ENCODE measurements at regions not wholly inside any gene's neighbourhood (a gene's known extent, or its start where the extent isn't known, plus 50 kb on each side); places are given as distances from the start of the nearest gene placed in this dataset.

GRCh38 chr10:21207852-21208646, 310.9 kb upstream of the NEBL start:
- H3K9ac ChIP-seq (ENCODE audit: low read depth, low read length) = no peak overlapping the region
- peaks cover 11% of the 10 kb centered on the region; the same call in 1 of the 2 replicates for H3K4me1 ChIP-seq (ENCODE audit: insufficient read depth, low read length)
- no peaks in the 10 kb centered on the region; the same call in 1 of the 2 replicates for H3K9me3 ChIP-seq (ENCODE audit: control insufficient read depth, insufficient read depth, low read length)
- H3K36me3 ChIP-seq (ENCODE audit: insufficient read depth, low read length) = no peaks in the 10 kb centered on the region

DNA sequence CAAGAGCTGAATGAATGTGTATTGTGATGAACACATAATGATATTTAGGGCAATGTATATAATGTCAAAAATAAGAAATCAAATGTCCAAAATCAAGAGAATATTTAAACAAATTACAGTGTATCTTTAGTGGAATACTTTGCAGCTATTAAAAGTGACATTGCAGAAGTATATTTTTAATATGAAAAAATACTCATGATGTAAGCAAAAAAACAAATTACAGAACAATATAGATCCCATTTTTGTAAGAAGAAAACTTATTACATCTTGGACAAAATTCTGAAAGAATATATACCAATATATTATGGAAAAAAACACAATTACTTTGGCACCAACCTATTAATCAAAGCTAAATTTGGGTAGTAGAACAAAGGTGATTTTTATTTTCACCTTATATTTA, 308.2 kb upstream of the NEBL start:
- H3K4me1 ChIP-seq (ENCODE audit: insufficient read depth, low read length) = peaks cover 11% of the 10 kb centered on the region; the same call in 1 of the 2 replicates
- H3K9me3 ChIP-seq (ENCODE audit: control insufficient read depth, insufficient read depth, low read length) = no peaks in the 10 kb centered on the region; the same call in 1 of the 2 replicates
- no peak overlapping the region for H3K9ac ChIP-seq (ENCODE audit: low read depth, low read length)
- no peaks in the 10 kb centered on the region for H3K36me3 ChIP-seq (ENCODE audit: insufficient read depth, low read length)

GRCh38 chr10:21203473-21204107, 306.5 kb upstream of the NEBL start:
- H3K4me1 ChIP-seq (ENCODE audit: insufficient read depth, low read length) = peaks cover 6% of the 10 kb centered on the region; the same call in 1 of the 2 replicates
- H3K9ac ChIP-seq (ENCODE audit: low read depth, low read length) = no peak overlapping the region
- no peaks in the 10 kb centered on the region; the same call in 1 of the 2 replicates for H3K9me3 ChIP-seq (ENCODE audit: control insufficient read depth, insufficient read depth, low read length)
- no peaks in the 10 kb centered on the region for H3K36me3 ChIP-seq (ENCODE audit: insufficient read depth, low read length)

DNA sequence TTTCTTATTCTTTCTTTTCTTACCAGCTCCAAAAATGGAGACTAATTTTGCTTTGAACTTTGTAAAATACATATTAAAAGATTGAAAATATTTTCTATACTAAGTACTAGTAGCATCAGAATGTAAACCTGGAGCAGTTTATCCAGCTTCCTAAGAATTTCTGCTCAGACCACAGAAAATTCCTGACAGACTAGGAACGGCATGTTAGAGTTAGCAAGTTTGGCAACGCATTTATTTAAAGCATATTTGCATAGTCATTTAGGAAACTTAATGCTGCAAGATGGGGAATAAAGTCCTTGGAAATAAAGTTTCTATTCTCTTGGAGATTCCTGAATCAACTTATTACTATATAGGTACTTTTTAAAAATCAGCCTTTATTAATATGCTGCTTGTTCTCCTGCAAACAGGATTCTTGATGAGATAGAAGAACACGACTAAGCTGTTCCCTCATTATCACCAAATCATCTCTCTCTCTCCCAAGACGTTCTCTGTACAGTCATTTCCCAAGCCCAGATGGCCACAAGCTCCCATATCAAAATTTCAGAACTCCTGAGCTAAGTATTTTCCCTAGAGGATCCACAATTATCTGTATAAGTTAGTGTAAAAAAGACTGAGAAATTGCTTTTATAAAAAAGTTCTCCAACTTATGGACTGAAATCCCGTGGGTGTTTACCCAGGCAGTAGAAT, 305.8 kb upstream of the NEBL start:
- Histone ChIP-seq H3K9me3 (ENCODE audit: control insufficient read depth, insufficient read depth, low read length) (no peaks in the 10 kb centered on the region; the same call in 1 of the 2 replicates), H3K36me3 (ENCODE audit: insufficient read depth, low read length) (no peaks in the 10 kb centered on the region)

GRCh38 chr10:21199501-21199900, 302.4 kb upstream of the NEBL start:
- Histone ChIP-seq H3K4me1 (ENCODE audit: insufficient read depth, low read length) (peaks cover 4% of the 10 kb centered on the region; the same call in 1 of the 2 replicates), H3K36me3 (ENCODE audit: insufficient read depth, low read length) (no peaks in the 10 kb centered on the region), H3K9ac (ENCODE audit: low read depth, low read length) (no peak overlapping the region), H3K9me3 (ENCODE audit: control insufficient read depth, insufficient read depth, low read length) (peaks cover 4% of the 10 kb centered on the region; the same call in 1 of the 2 replicates)

More for the DNA sequence above, 305.8 kb upstream of the NEBL start:
- H3K9ac ChIP-seq (ENCODE audit: low read depth, low read length) = no peak overlapping the region
- peaks cover 5% of the 10 kb centered on the region; the same call in 1 of the 2 replicates for H3K4me1 ChIP-seq (ENCODE audit: insufficient read depth, low read length)

DNA sequence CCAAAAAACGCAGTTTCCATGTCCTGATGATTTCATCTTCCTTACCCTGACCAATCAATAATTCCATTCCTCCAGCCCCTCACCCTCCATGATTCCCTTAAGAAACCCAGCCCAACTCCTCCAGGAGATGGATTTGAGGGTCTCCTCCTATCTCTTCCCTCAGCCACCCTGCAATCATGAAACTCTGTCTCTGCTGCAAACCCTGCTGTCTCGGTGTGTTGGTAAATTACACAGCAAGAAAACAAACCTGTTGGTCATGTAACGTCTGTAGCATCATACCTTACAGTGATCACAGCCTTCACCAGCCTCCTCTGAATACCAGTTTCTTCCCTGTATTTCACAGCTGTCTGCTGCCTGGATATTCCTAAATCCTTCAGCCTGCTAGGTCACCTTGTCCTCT, 300.7 kb upstream of the NEBL start:
- Histone ChIP-seq H3K9ac (ENCODE audit: low read depth, low read length) (no peak overlapping the region), H3K36me3 (ENCODE audit: insufficient read depth, low read length) (no peaks in the 10 kb centered on the region), H3K4me1 (ENCODE audit: insufficient read depth, low read length) (no peaks in the 10 kb centered on the region), H3K9me3 (ENCODE audit: control insufficient read depth, insufficient read depth, low read length) (0 out of 2 replicates have a peak, but pooled peaks cover 4% of the 10 kb centered on the region)

GRCh38 chr10:21196822-21197395, 299.8 kb upstream of the NEBL start:
- no peaks in the 10 kb centered on the region for H3K36me3 ChIP-seq (ENCODE audit: insufficient read depth, low read length)
- H3K9ac ChIP-seq (ENCODE audit: low read depth, low read length) = no peak overlapping the region
- H3K4me1 ChIP-seq (ENCODE audit: insufficient read depth, low read length) = no peaks in the 10 kb centered on the region
- 0 out of 2 replicates have a peak, but pooled peaks cover 4% of the 10 kb centered on the region for H3K9me3 ChIP-seq (ENCODE audit: control insufficient read depth, insufficient read depth, low read length)

GRCh38 chr10:21195252-21195651, 298.1 kb upstream of the NEBL start:
- Histone ChIP-seq H3K9ac (ENCODE audit: low read depth, low read length) (no peak overlapping the region), H3K9me3 (ENCODE audit: control insufficient read depth, insufficient read depth, low read length) (0 out of 2 replicates have a peak, but pooled peaks cover 4% of the 10 kb centered on the region), H3K4me1 (ENCODE audit: insufficient read depth, low read length) (no peaks in the 10 kb centered on the region), H3K36me3 (ENCODE audit: insufficient read depth, low read length) (no peaks in the 10 kb centered on the region)

DNA sequence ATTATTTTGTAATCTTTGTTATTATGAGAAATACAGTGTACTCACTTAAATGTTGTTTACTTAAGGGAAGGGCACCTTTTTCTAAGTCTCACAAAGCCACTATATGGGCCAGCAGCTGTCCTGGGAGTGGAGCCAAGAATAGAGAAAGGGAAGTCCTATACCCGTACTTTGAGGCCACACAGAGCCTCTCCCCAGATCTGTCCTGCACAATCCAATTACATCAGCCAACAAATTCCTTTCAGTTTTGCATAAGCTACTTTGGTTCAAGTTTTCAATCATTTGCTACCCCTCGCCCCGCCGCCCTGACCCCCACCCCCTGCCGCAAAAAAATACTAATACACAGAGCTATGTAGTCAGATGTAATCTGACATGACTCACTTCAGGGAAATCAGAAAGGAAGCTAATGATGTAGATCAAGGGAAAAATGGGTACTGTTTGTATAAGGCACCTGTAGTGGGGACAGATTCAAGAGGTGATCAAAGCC, 297.4 kb upstream of the NEBL start:
- Histone ChIP-seq H3K36me3 (ENCODE audit: insufficient read depth, low read length) (no peaks in the 10 kb centered on the region), H3K4me1 (ENCODE audit: insufficient read depth, low read length) (no peaks in the 10 kb centered on the region), H3K9ac (ENCODE audit: low read depth, low read length) (no peak overlapping the region), H3K9me3 (ENCODE audit: control insufficient read depth, insufficient read depth, low read length) (0 out of 2 replicates have a peak, but pooled peaks cover 6% of the 10 kb centered on the region)

DNA sequence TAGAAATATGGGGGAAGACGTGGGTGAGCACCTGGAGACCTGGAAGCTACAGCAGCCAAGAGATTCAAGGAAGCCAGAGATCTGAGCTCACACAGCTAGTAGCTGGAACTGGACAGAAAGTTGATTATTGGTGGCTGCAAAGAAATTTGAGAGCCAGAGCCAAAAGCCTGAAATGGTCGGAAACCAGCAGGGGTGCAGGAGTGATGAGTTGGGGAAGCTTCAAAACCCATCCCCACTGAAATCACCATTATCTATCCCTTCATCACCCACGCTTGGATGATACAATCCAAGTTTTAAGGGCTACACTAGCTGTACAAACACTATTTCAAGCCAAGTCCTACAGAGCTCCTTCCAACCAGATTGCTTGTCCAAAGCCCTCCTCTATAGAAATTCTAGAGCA, 296.1 kb upstream of the NEBL start:
- Histone ChIP-seq H3K4me1 (ENCODE audit: insufficient read depth, low read length) (no peaks in the 10 kb centered on the region), H3K9me3 (ENCODE audit: control insufficient read depth, insufficient read depth, low read length) (0 out of 2 replicates have a peak, but pooled peaks cover 6% of the 10 kb centered on the region), H3K9ac (ENCODE audit: low read depth, low read length) (no peak overlapping the region), H3K36me3 (ENCODE audit: insufficient read depth, low read length) (no peaks in the 10 kb centered on the region)

DNA sequence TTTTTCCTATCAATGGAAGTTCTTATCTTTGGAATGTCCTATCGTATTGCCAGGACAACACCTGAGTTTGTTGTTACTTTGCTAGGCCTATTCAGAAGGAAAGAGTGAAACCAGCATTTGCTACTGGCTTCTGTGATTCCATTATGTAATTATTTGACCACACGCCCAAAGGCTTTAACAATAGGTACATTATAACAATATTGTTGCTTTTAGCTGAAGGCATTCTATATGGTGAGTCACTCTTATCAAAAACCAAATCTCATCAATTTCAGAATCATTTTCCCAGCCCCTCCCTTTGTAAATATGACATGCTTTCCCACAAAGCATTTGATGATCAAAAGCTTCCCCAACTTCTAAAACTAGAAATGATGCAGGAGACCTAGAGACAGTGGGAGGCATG, 294.4 kb upstream of the NEBL start:
- H3K36me3 ChIP-seq (ENCODE audit: insufficient read depth, low read length) = no peaks in the 10 kb centered on the region
- no peak overlapping the region for H3K9ac ChIP-seq (ENCODE audit: low read depth, low read length)
- H3K4me1 ChIP-seq (ENCODE audit: insufficient read depth, low read length) = no peaks in the 10 kb centered on the region
- 0 out of 2 replicates have a peak, but pooled peaks cover 2% of the 10 kb centered on the region for H3K9me3 ChIP-seq (ENCODE audit: control insufficient read depth, insufficient read depth, low read length)

DNA sequence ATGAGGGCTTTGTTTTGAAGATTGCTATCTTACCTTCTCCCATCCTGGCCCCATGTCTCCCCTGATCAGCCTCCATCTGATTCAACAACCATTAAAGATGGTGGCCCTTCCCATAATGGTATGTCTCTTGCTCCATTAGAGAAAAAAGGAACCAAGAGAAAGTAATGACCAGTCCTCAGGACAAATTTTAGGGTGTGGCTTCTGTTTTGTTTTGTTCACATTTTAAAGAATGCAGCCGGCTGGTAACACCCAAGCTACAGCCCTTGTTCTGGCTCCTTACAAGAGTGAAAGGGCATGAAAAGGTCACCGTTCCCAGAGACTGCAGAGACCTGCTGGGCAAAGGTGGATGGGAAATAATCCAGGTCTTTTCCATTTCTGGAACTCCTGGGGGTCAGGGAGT, 287.9 kb upstream of the NEBL start:
- Histone ChIP-seq H3K9me3 (ENCODE audit: control insufficient read depth, insufficient read depth, low read length) (0 out of 2 replicates have a peak, but pooled peaks cover 2% of the 10 kb centered on the region), H3K36me3 (ENCODE audit: insufficient read depth, low read length) (no peaks in the 10 kb centered on the region), H3K4me1 (ENCODE audit: insufficient read depth, low read length) (no peaks in the 10 kb centered on the region; the same call in 1 of the 2 replicates), H3K9ac (ENCODE audit: low read depth, low read length) (no peak overlapping the region)

DNA sequence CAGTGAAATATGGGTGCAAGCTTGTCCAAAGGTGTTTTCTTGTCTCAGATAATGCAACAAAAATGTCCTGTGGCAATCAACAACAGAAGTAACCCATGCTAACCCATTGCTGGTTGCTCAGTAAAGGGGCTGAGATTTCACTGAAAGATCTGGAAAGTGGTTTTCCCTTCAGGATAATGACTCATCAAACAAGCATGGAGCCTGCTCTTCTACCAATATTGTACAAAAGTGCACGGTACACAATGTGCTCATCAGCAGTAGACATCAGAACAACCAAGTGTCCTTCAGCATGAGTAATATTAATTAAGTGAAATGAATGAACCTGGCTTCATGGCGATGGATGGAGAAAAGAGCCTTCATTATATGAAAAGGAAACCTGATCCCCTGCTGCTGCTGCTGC, 287.1 kb upstream of the NEBL start:
- H3K9me3 ChIP-seq (ENCODE audit: control insufficient read depth, insufficient read depth, low read length) = no peaks in the 10 kb centered on the region
- H3K4me1 ChIP-seq (ENCODE audit: insufficient read depth, low read length) = no peaks in the 10 kb centered on the region; the same call in 1 of the 2 replicates
- H3K36me3 ChIP-seq (ENCODE audit: insufficient read depth, low read length) = no peaks in the 10 kb centered on the region
- no peak overlapping the region for H3K9ac ChIP-seq (ENCODE audit: low read depth, low read length)

DNA sequence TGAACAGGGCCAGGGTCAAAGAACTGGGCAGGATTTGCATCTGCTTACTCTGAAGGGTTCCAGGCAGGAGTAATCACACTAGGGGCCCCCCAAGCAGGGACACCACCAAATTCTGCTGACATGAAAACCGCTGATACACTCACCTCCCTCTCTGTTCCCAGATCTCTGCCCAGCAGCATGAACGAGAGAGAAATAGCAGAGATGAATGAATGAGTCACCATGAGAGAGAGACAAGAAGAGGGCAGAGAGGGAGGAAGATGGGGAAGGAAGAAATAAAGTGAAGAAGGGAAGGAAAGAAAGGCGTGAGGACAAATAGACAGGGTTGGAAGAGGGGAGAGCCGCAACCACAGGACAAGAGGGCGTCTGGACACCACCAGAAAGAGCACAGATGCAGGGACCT, 285.9 kb upstream of the NEBL start:
- H3K36me3 ChIP-seq (ENCODE audit: insufficient read depth, low read length) = no peaks in the 10 kb centered on the region
- H3K4me1 ChIP-seq (ENCODE audit: insufficient read depth, low read length) = no peaks in the 10 kb centered on the region; the same call in 1 of the 2 replicates
- H3K9ac ChIP-seq (ENCODE audit: low read depth, low read length) = no peak overlapping the region
- H3K9me3 ChIP-seq (ENCODE audit: control insufficient read depth, insufficient read depth, low read length) = no peaks in the 10 kb centered on the region
